OCI-LY3 (cell line): ENCODE measurements at regions not wholly inside any gene's neighbourhood (a gene's known extent, or its start where the extent isn't known, plus 50 kb on each side); places are given as distances from the start of the nearest gene placed in this dataset.

ENCODE experiments used
- H2AFZ ChIP-seq: fragments of 200-600, 300-600 bp; shearing (Covaris generic); 2 replicates; pipeline ENCODE4 v1.6.0; 2014; ENCODE audit warnings: antibody characterized with exemption, low read depth, low read length
- H3K27ac ChIP-seq: fragments of 200-600, 300-600 bp; sonication (generic); 2 replicates; pipeline ENCODE4 v1.5.1; 2014; ENCODE audit warnings: mild to moderate bottlenecking, low read length, moderate library complexity, mixed read lengths
- H3K27me3 ChIP-seq: fragments of 200-600, 300-600 bp; sonication (generic); 2 replicates; pipeline ENCODE4 v1.6.1; 2014; ENCODE audit warnings: low read depth, low read length, mixed read lengths
- H3K36me3 ChIP-seq: fragments of 200-600, 300-600 bp; sonication (generic); replicated peaks from 2 replicates; pipeline ENCODE3; 2014; ENCODE audit warnings: low read depth, low read length, mixed read lengths
- H3K4me1 ChIP-seq: fragments of 300-600, 200-600 bp; sonication (generic); 2 replicates; pipeline ENCODE4 v1.6.1; 2014; ENCODE audit warnings: low read length, mixed read lengths
- H3K4me2 ChIP-seq: fragments of 200-600, 300-600 bp; sonication (generic); 2 replicates; pipeline ENCODE4 v1.6.1; 2014; ENCODE audit warnings: low read length, mixed read lengths
- H3K4me3 ChIP-seq: fragments of 300-600, 200-600 bp; sonication (generic); 2 replicates; pipeline ENCODE4 v1.5.1; 2014; ENCODE audit warnings: antibody characterized with exemption, mild to moderate bottlenecking, low read length, moderate library complexity
- H3K79me2 ChIP-seq: fragments of 300-600, 200-600 bp; shearing (Covaris generic); 2 replicates; pipeline ENCODE4 v1.6.1; 2014; ENCODE audit warnings: mild to moderate bottlenecking, low read length, mixed read lengths
- H3K9ac ChIP-seq: fragments of 300-600, 200-600 bp; shearing (Covaris generic); 2 replicates; pipeline ENCODE4 v1.6.0; 2014; ENCODE audit warnings: mild to moderate bottlenecking, low read length, moderate library complexity
- H3K9me3 ChIP-seq: fragments of 200-600, 300-600 bp; shearing (Covaris generic); 2 replicates; pipeline ENCODE4 v1.6.1; 2014; ENCODE audit warnings: low read length, mixed read lengths; ENCODE audit not compliant: insufficient read depth
- H4K20me1 ChIP-seq: fragments of 200-600, 300-600 bp; sonication (generic); 2 replicates; pipeline ENCODE4 v1.6.1; 2016; ENCODE audit warnings: low read length, mixed read lengths; ENCODE audit not compliant: insufficient read depth
- EZH2phosphoT487 ChIP-seq: fragments of 200-600 bp; shearing (Covaris generic); IDR thresholded peaks from 2 replicates; pipeline ENCODE4 v1.6.1; 2018; ENCODE audit warnings: antibody characterized with exemption, mixed run types, low read depth
- TF ChIP-seq, protein P1 (sequence below): fragments of 200-600, 300-600 bp; sonication (generic); IDR thresholded peaks from 2 replicates; pipeline ENCODE4 v1.5.1; 2014; ENCODE audit warnings: antibody characterized with exemption, low read length, low read depth

DNA sequence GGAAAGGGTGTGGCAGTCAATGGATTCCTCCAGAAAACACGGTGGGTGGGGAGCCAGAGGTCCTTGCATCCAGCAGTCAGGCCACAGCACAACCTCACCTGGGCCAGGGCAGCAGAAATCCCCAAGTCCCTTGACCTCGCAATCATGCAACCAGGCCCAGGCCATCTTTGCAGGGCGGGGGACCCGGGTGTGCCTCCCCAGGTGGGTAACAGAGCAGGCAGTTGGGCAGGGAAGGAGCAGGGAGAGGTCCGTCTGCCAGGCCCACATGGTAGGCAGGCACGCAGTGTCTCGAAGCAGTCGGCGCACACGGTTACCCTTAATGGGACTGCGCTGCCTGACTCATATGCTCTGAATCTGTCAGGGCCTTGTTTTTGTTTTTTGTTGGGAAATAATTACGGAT, 153.0 kb downstream of the RBFOX3 start:
- Histone ChIP-seq H3K9me3 (no peaks in the 10 kb centered on the region), H3K9ac (no peak overlapping the region), H3K27ac (no peak overlapping the region), H3K4me3 (no peak overlapping the region), H4K20me1 (no peaks in the 10 kb centered on the region), H3K36me3 (no peaks in the 10 kb centered on the region), H3K27me3 (peaks cover 4% of the 10 kb centered on the region; the same call in 1 of the 2 replicates), H3K4me2 (no peak overlapping the region), H3K79me2 (no peaks in the 10 kb centered on the region), H2AFZ (no peak overlapping the region), H3K4me1 (no peaks in the 10 kb centered on the region)
- TF ChIP-seq, protein P1, sequence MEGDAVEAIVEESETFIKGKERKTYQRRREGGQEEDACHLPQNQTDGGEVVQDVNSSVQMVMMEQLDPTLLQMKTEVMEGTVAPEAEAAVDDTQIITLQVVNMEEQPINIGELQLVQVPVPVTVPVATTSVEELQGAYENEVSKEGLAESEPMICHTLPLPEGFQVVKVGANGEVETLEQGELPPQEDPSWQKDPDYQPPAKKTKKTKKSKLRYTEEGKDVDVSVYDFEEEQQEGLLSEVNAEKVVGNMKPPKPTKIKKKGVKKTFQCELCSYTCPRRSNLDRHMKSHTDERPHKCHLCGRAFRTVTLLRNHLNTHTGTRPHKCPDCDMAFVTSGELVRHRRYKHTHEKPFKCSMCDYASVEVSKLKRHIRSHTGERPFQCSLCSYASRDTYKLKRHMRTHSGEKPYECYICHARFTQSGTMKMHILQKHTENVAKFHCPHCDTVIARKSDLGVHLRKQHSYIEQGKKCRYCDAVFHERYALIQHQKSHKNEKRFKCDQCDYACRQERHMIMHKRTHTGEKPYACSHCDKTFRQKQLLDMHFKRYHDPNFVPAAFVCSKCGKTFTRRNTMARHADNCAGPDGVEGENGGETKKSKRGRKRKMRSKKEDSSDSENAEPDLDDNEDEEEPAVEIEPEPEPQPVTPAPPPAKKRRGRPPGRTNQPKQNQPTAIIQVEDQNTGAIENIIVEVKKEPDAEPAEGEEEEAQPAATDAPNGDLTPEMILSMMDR = no peak
- TF ChIP-seq EZH2phosphoT487 = no peak

DNA sequence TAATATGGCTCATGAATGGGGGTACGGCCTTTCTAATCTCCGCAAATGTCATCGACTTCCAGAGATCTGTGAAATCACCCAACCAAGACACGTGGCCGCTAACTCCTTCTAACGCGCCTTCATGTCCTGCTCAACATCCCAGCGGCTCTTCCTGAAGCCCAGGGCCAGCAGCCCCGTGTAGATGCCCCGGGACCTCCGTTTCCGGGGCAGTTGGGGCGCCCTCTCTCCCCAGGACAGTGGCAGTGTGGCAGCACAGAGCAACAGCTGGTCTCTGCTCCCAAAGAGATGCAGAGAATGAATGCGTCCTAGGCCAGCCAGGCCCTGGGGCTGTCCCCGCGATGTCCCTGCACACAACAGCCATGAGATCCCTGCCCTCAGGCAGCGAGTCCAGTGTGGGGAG, 153.5 kb downstream of the RBFOX3 start:
- H3K27me3 ChIP-seq = peaks cover 4% of the 10 kb centered on the region; the same call in 1 of the 2 replicates
- no peak for TF ChIP-seq EZH2phosphoT487
- TF ChIP-seq, protein P1 = no peak
- no peak overlapping the region for H3K27ac ChIP-seq
- H3K36me3 ChIP-seq = no peaks in the 10 kb centered on the region
- no peak overlapping the region for H3K4me2 ChIP-seq
- no peaks in the 10 kb centered on the region for H3K9me3 ChIP-seq
- no peaks in the 10 kb centered on the region for H3K4me1 ChIP-seq
- H4K20me1 ChIP-seq = no peaks in the 10 kb centered on the region
- H3K9ac ChIP-seq = no peak overlapping the region
- H3K4me3 ChIP-seq = no peak overlapping the region
- H2AFZ ChIP-seq = no peak overlapping the region
- H3K79me2 ChIP-seq = no peaks in the 10 kb centered on the region

DNA sequence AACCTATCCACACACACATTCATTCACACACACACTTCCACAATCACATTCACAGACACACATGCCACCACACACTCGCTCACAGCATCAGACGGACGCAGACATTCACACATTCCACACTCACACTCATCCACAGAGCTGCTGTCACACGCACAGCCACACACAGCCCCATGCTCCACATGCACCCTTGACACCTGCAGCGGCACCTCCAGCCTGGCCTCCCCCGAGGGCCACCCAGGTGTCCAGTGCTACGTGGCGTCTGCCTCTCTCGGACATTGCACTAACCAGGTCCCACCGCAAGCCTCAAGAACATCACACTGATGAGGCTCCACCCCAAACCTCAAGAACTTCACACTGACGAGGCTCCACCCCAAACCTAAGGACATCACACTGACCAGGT, 155.2 kb downstream of the RBFOX3 start:
- no peak overlapping the region for H3K4me3 ChIP-seq
- H3K27me3 ChIP-seq = peaks cover 4% of the 10 kb centered on the region; the same call in 1 of the 2 replicates
- no peaks in the 10 kb centered on the region for H3K36me3 ChIP-seq
- H3K9me3 ChIP-seq = no peaks in the 10 kb centered on the region
- no peaks in the 10 kb centered on the region for H3K4me1 ChIP-seq
- no peak overlapping the region for H3K9ac ChIP-seq
- TF ChIP-seq EZH2phosphoT487 = no peak
- TF ChIP-seq, protein P1 = no peak
- H3K4me2 ChIP-seq = no peak overlapping the region
- no peak overlapping the region for H2AFZ ChIP-seq
- H3K27ac ChIP-seq = no peak overlapping the region
- H4K20me1 ChIP-seq = no peaks in the 10 kb centered on the region
- no peaks in the 10 kb centered on the region for H3K79me2 ChIP-seq

DNA sequence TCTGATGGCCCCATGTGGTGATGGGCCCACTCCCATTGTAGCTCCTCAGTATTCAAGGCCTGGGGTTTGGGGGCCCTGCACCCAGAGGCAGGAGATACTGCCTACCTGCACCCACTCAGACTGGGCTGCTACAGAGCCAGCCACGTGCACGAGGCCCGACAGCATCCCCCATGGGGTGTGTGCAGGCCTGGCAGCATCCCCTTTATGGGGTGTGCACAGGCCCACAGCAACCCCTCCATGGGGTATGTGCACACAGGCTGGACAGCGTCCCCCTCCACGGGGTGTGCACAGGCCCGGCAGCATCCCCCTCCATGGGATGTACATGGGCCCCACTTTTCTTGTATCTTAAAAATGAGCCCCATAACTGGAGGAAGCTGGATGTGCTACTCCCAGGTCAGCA, 156.0 kb downstream of the RBFOX3 start:
- Histone ChIP-seq H3K27ac (no peak overlapping the region), H3K9ac (no peak overlapping the region), H3K4me2 (no peak overlapping the region), H3K9me3 (no peaks in the 10 kb centered on the region), H3K4me1 (no peaks in the 10 kb centered on the region), H3K79me2 (no peaks in the 10 kb centered on the region), H2AFZ (no peak overlapping the region), H4K20me1 (no peaks in the 10 kb centered on the region), H3K4me3 (no peak overlapping the region), H3K27me3 (no peaks in the 10 kb centered on the region; the same call in 1 of the 2 replicates), H3K36me3 (no peaks in the 10 kb centered on the region)
- TF ChIP-seq, protein P1 = no peak
- TF ChIP-seq EZH2phosphoT487 = no peak
